SK-N-MC (cell line): ENCODE measurements at regions not wholly inside any gene's neighbourhood (a gene's known extent, or its start where the extent isn't known, plus 50 kb on each side); places are given as distances from the start of the nearest gene placed in this dataset.

Source experiments
- DNase-seq: peaks from one replicate; pipeline ENCODE4 v3.0.0-alpha.2; 2011; ENCODE audit warnings: low read depth, low spot score
- H3K27ac ChIP-seq: fragments of 200-600 bp; sonication (generic); 2 replicates; pipeline ENCODE4 v1.5.1; 2016; ENCODE audit warnings: mixed run types
- H3K36me3 ChIP-seq: fragments of 200-600 bp; sonication (generic); 2 replicates; pipeline ENCODE4 v1.6.1; 2017; ENCODE audit warnings: antibody characterized with exemption, low read length, mixed read lengths; ENCODE audit not compliant: insufficient read depth
- H3K4me3 ChIP-seq: fragments of 200-600 bp; sonication (generic); 2 replicates; pipeline ENCODE4 v1.5.1; 2016
- H3K9ac ChIP-seq: fragments of 200-600 bp; sonication (generic); 2 replicates; pipeline ENCODE4 v1.8.0; 2017; ENCODE audit warnings: mixed run types, mixed read lengths; ENCODE audit not compliant: insufficient read length
- H3K9me3 ChIP-seq: fragments of 200-600 bp; sonication (generic); 2 replicates; pipeline ENCODE4 v1.6.1; 2017; ENCODE audit warnings: low read depth, mild to moderate bottlenecking, antibody characterized with exemption, low read length, moderate library complexity, mixed read lengths
- EZH2 ChIP-seq: fragments of 200-600 bp; sonication (generic); IDR thresholded peaks from one replicate; pipeline ENCODE4 v1.6.1; 2017; ENCODE audit warnings: antibody characterized with exemption
- FOXP2 ChIP-seq: optimal IDR thresholded peaks from 2 replicates; pipeline ENCODE3; 2011; ENCODE audit warnings: mild to moderate bottlenecking, moderate library complexity; ENCODE audit not compliant: insufficient read depth; ENCODE audit errors: extremely low read length, control extremely low read depth
- POLR2AphosphoS5 ChIP-seq: IDR thresholded peaks from 2 replicates; pipeline ENCODE4 v1.6.1; 2012; ENCODE audit warnings: mild to moderate bottlenecking, low read depth, low read length, borderline replicate concordance

DNA sequence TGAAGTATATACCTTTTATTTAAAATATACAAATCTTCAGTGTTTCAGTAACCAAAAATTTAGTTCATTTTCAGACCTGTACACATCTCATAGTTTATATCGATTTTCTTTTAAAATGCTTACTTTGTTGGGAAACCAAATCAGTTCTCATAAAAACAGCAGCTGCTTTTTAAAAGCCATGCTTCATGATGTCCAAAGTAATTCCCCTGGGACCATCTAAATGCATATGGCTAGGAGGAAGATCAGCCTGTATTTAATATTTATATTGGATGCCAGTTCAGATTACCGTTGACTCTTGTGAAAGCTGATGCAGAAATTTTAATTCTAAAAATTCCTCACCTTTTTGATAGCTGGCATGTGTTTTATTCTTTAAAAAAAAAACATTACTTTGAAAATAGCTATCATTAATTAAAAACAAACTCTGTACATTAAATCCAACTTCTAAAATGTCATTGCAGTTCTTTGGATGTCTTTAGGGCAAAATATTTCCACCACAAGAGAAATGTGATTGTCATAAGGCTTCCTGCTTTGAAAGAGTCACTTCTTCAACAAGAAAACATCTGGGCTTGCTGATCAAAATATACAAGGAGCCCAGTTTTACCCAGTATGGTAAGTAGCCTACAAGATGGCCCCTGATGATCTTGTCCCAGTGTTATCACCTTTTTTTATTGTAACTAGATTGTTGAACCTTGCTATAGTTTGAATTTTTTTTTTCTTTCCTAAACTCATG lies 1242.9 kb upstream of the CDH6 start:
- Histone ChIP-seq H3K9me3 (no peaks in the 10 kb centered on the region), H3K4me3 (no peak overlapping the region), H3K9ac (no peak overlapping the region), H3K36me3 (no peaks in the 10 kb centered on the region), H3K27ac (0 out of 2 replicates have a peak overlapping the region, but pooled peaks have one; percentile 38)
- no peak for TF ChIP-seq FOXP2
- no peak for TF ChIP-seq POLR2AphosphoS5
- TF ChIP-seq EZH2: no peak
- no peak for DNase-seq

DNA sequence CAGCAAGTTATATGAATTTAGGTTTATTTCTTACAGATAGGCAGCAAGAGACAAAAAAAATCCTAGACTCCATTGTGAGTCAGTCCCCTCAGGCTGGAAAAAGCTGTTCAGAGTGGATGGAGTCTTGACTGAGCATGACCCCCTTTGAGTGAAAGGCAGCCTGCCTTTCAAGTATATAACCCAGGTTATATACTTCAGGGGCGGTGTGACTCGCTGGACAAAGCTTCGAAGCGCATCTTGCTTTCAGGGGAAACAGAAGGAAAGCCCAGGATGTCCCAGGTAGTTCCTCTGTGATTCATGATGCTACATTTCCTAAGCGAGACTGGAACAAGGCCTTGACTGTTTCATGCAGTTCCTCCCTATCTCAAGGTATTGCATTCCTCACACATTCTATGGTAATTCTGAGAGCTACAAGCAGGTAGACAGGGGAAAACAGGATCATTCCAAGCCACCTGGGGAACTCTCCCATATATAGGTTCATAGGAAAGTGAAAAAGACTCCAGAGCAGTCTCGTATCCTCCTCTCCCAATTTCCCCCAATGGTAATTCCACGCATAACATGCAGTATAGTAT lies 1244.1 kb upstream of the CDH6 start:
- H3K4me3 ChIP-seq: no peak overlapping the region
- no peak for DNase-seq
- no peak for TF ChIP-seq POLR2AphosphoS5
- no peak overlapping the region for H3K27ac ChIP-seq
- no peak overlapping the region for H3K9ac ChIP-seq
- no peaks in the 10 kb centered on the region for H3K36me3 ChIP-seq
- H3K9me3 ChIP-seq: no peaks in the 10 kb centered on the region

DNA sequence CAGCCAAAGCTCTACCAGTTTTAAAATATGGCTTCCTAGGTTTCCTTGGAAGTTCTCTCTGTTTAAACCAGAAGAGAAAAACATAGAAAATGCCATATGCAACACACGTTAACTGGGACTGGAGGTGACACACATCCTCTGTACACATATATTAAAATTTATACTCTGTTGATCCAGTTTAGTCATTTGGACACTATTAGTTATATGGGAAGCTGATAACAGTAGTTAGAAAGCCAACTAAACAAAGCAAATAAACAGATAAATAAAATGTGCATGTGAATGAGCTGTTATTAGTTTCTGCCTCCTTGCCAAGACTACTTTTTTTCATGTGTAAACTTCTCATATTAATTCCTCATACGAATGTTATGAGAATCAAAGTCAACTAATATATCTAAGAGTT lies 1249.2 kb upstream of the CDH6 start:
- DNase-seq: no peak
- no peaks in the 10 kb centered on the region for H3K9me3 ChIP-seq
- no peaks in the 10 kb centered on the region for H3K36me3 ChIP-seq
- TF ChIP-seq POLR2AphosphoS5 (no peak), EZH2 (no peak), FOXP2 (no peak)
- no peak overlapping the region for H3K4me3 ChIP-seq
- H3K27ac ChIP-seq: no peak overlapping the region
- no peak overlapping the region for H3K9ac ChIP-seq

DNA sequence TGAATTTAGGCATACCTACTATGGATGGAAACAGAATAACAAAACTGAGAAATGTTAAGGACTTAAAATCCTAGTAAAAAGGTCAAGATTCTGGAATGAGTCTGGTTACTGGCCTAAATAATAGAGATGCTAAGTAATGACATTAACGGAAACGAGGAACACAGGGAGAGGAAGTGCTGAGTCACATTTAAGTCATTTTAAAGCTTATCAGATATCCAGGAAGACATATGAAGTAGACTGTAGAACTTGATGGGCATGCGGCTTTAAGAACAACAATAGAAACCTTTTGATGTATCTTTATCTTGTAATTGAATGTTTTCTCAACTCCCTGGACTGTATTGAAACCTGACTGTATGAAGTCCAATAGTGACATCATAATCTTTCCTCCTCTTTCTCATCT lies 1251.4 kb upstream of the CDH6 start:
- H3K9me3 ChIP-seq: no peaks in the 10 kb centered on the region
- no peaks in the 10 kb centered on the region for H3K36me3 ChIP-seq
- TF ChIP-seq POLR2AphosphoS5 (no peak), EZH2 (no peak), FOXP2 (no peak)
- H3K4me3 ChIP-seq: no peak overlapping the region
- H3K27ac ChIP-seq: no peak overlapping the region
- no peak for DNase-seq
- no peak overlapping the region for H3K9ac ChIP-seq

GRCh38 chr5:29939988-29940387 lies 1253.5 kb upstream of the CDH6 start:
- TF ChIP-seq POLR2AphosphoS5: peak; percentile 59; the same call in 1 of the 2 replicates
- no peak for TF ChIP-seq EZH2
- no peak for TF ChIP-seq FOXP2
- Histone ChIP-seq H3K36me3 (no peaks in the 10 kb centered on the region), H3K9ac (no peak overlapping the region), H3K9me3 (no peaks in the 10 kb centered on the region), H3K27ac (no peak overlapping the region), H3K4me3 (0 out of 2 replicates have a peak overlapping the region, but pooled peaks have one; percentile 12)
- DNase-seq: peak; percentile 93

DNA sequence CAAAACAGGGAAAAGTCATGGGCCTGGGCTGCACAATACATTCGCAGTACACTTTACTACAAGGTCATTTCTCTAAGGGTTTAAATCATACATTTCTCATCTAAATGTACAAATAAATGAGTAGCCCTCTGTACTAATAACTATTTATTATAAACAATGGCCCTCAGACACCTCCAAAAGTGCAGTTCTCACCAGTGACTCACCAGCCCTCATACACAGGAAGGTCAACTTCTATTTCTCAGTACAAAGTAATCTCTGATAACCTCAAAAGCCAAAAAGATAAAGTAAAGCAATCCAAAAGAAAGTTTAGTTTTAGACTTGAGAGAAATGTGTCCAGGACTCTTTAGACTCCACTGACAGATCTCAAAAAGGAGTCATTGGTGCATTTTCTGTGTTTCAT lies 1258.1 kb upstream of the CDH6 start:
- no peak for DNase-seq
- no peak overlapping the region for H3K27ac ChIP-seq
- no peak overlapping the region for H3K4me3 ChIP-seq
- H3K9ac ChIP-seq: no peak overlapping the region
- TF ChIP-seq FOXP2 (no peak), POLR2AphosphoS5 (no peak), EZH2 (no peak)
- no peaks in the 10 kb centered on the region for H3K36me3 ChIP-seq
- H3K9me3 ChIP-seq: no peaks in the 10 kb centered on the region

DNA sequence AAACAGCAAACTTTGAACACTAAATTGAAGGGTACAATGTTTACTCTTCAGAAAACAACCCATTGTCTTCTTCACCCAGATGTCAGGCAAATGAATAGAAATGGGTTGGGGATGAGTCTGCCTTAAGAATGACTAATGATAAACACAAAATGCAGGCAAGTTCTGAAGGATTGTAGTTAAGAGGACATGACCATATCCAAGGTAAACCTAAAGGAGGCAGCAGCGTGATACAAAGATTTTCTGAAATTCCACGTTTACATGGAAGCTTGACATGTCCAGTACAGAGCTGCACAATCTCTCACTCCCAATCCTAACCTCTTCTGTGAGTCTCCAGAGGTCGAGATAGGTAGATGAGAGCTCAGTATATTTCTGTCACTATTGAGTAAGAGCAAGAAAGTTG lies 1263.2 kb upstream of the CDH6 start:
- no peak for DNase-seq
- H3K9ac ChIP-seq: no peak overlapping the region
- H3K27ac ChIP-seq: no peak overlapping the region
- no peak overlapping the region for H3K4me3 ChIP-seq
- H3K9me3 ChIP-seq: no peaks in the 10 kb centered on the region
- TF ChIP-seq POLR2AphosphoS5 (no peak), FOXP2 (no peak), EZH2 (no peak)
- no peaks in the 10 kb centered on the region for H3K36me3 ChIP-seq

- TF ChIP-seq EZH2 (no peak), POLR2AphosphoS5 (no peak), FOXP2 (no peak)
- Histone ChIP-seq H3K9ac (no peak overlapping the region), H3K4me3 (no peak overlapping the region), H3K36me3 (no peaks in the 10 kb centered on the region), H3K9me3 (no peaks in the 10 kb centered on the region), H3K27ac (no peak overlapping the region)
- DNase-seq: no peak
Observed at GRCh38 chr5:29924107-29924506, 1269.4 kb upstream of the CDH6 start.
